GM12878 (cell line): ENCODE measurements at regions not wholly inside any gene's neighbourhood (a gene's known extent, or its start where the extent isn't known, plus 50 kb on each side); places are given as distances from the start of the nearest gene placed in this dataset.

ENCODE experiments used
- ATAC-seq: fragments of 200-7000 bp; cut with Tn5 transposase; 3 replicates; pipeline ENCODE4 v1.9.1; 2020; ENCODE audit warnings: mild to moderate bottlenecking, moderate library complexity
- BruUV-seq: library from RNA; stranded (reverse); fragments of 400-500 nt; replicated peaks from 2 replicates; lab custom pipeline; 2021; lab: Mats Ljungman, UMichigan
- CTCF ChIA-PET: fragments of 300-600 bp; sonication (Branson Sonifier 250); formaldehyde crosslinking; extraction: SDS; loops from one replicate; lab custom pipeline; 2021; ENCODE audit warnings: inconsistent platforms; lab: Yijun Ruan, JAX
- POLR2A ChIA-PET: fragments of 350-600 bp; formaldehyde crosslinking; extraction: SDS; loops from one replicate; lab custom pipeline; 2021; ENCODE audit warnings: inconsistent platforms; lab: Charles Lee
- RAD21 ChIA-PET: fragments of 300-600 bp; sonication (Branson Sonifier 250); formaldehyde crosslinking; loops from one replicate; lab custom pipeline; 2023; ENCODE audit warnings: antibody characterized with exemption; ENCODE audit not compliant: unreplicated experiment; lab: Charles Lee
- SMC1A ChIA-PET: fragments of 300-600 bp; sonication (Branson Sonifier 250); formaldehyde crosslinking; loops from one replicate; lab custom pipeline; 2023; ENCODE audit not compliant: unreplicated experiment, uncharacterized antibody; lab: Charles Lee
- DNase-seq: peaks from one replicate; pipeline ENCODE4 v3.0.0-alpha.2; 2011; ENCODE audit warnings: low read depth, low spot score
- FAIRE-seq: peaks from 3 replicates; lab custom pipeline; 2011; peaks lifted over from hg19 to GRCh38; lab: Jason Lieb, UNC
- H2AFZ ChIP-seq: 2 replicates; pipeline ENCODE4 v1.6.0; 2011; ENCODE audit warnings: low read depth, low read length, control low read depth; ENCODE audit not compliant: control insufficient read depth
- H3K27ac ChIP-seq: 2 replicates; pipeline ENCODE4 v1.5.1; 2011; ENCODE audit warnings: control low read depth; ENCODE audit not compliant: control insufficient read depth, insufficient read depth
- H3K27me3 ChIP-seq, 2 experiments: replicated peaks in 1 of 2; 2 replicates each; pipeline versions ENCODE4 v1.6.0 to v1.6.1; 2011; ENCODE audit warnings: low read length in 1 of 2; ENCODE audit not compliant: control insufficient read depth in 2 of 2, insufficient read depth in 2 of 2
- H3K36me3 ChIP-seq, 2 experiments: 2 replicates each; pipeline ENCODE4 v1.5.1; 2011; ENCODE audit warnings: low read length in 1 of 2; ENCODE audit not compliant: control insufficient read depth in 2 of 2, insufficient read depth in 2 of 2
- H3K4me1 ChIP-seq: 2 replicates; pipeline ENCODE4 v1.6.1; 2011; ENCODE audit warnings: mild to moderate bottlenecking, low read length, moderate library complexity, mixed read lengths; ENCODE audit not compliant: control insufficient read depth, insufficient read depth
- H3K4me2 ChIP-seq: 2 replicates; pipeline ENCODE4 v1.6.0; 2011; ENCODE audit warnings: control low read depth; ENCODE audit not compliant: control insufficient read depth, insufficient read depth
- H3K4me3 ChIP-seq: fragments of 200-600 bp; sonication (generic); 2 replicates; pipeline ENCODE4 v1.5.1; 2016
- H3K79me2 ChIP-seq: 2 replicates; pipeline ENCODE4 v1.6.0; 2011; ENCODE audit warnings: low read length; ENCODE audit not compliant: control insufficient read depth, insufficient read depth
- H3K9ac ChIP-seq: 2 replicates; pipeline ENCODE4 v1.8.0; 2011; ENCODE audit warnings: low read length, control low read depth, mixed read lengths; ENCODE audit not compliant: control insufficient read depth, insufficient read depth
- H3K9me3 ChIP-seq: replicated peaks from 3 replicates; pipeline ENCODE4 v1.5.1; 2011; ENCODE audit warnings: mild to moderate bottlenecking, low read length; ENCODE audit not compliant: control insufficient read depth, insufficient read depth
- H4K20me1 ChIP-seq: 2 replicates; pipeline ENCODE4 v1.6.0; 2011; ENCODE audit not compliant: control insufficient read depth, insufficient read depth
- EZH2 ChIP-seq: IDR thresholded peaks from 2 replicates; pipeline ENCODE4 v1.6.1; 2012; ENCODE audit warnings: low read depth, mild to moderate bottlenecking, control low read depth, inconsistent platforms, low read length, borderline replicate concordance; ENCODE audit not compliant: control insufficient read depth
- RBBP5 ChIP-seq: fragments of 200-600 bp; sonication (generic); conservative IDR thresholded peaks from 2 replicates; pipeline ENCODE4 v1.6.1; 2016
- STAT1 ChIP-seq: fragments of 450-650 bp; conservative IDR thresholded peaks from 2 replicates; pipeline ENCODE4 v1.6.1; 2014; ENCODE audit warnings: antibody characterized with exemption, mild to moderate bottlenecking
- TAF1 ChIP-seq: IDR thresholded peaks from 2 replicates; pipeline ENCODE4 v1.6.1; 2011; ENCODE audit warnings: mild to moderate bottlenecking, low read depth, low read length, borderline replicate concordance
- TCF7 ChIP-seq: IDR thresholded peaks from 2 replicates; pipeline ENCODE4 v1.6.1; 2014; ENCODE audit warnings: antibody characterized with exemption, borderline replicate concordance
- ZNF24 ChIP-seq: fragments of 450-650 bp; IDR thresholded peaks from 2 replicates; pipeline ENCODE4 v1.6.1; 2017; ENCODE audit warnings: antibody characterized with exemption, mild to moderate bottlenecking
- WGBS: methylation state at CpG from one replicate; pipeline ENCODE4 v1.1.6; 2016; ENCODE audit warnings: low lambda C conversion rate; ENCODE audit not compliant: insufficient replicate concordance, insufficient coverage; ENCODE audit errors: missing lambda C conversion rate; 5-methylcytosine and 5-hydroxymethylcytosine counted together
- in situ Hi-C: fragments of 300-500 bp; cut with MboI; formaldehyde crosslinking; loops from 9 replicates; pipeline ENCODE4 v1.14.3; 2018; ENCODE audit warnings: mixed read lengths
- intact Hi-C: fragments of 100-400 bp; cut with micrococcal nuclease; formaldehyde crosslinking; loops from one replicate; pipeline ENCODE4 v1.14.2; 2022; ENCODE audit not compliant: unreplicated experiment
- TF ChIP-seq, protein P1 (sequence below): fragments of 450-650 bp; IDR thresholded peaks from 2 replicates; pipeline ENCODE4 v1.6.1; 2017; ENCODE audit warnings: antibody characterized with exemption, mild to moderate bottlenecking, moderate library complexity
- TF ChIP-seq, protein P2 (sequence below): IDR thresholded peaks from 2 replicates; pipeline ENCODE4 v1.6.1; 2012; ENCODE audit warnings: low read depth, low read length, improper control_type of control experiment
- TF ChIP-seq, protein P3 (sequence below): fragments of 450-650 bp; IDR thresholded peaks from 2 replicates; pipeline ENCODE4 v1.6.1; 2017; ENCODE audit warnings: mild to moderate bottlenecking, moderate library complexity

DNA sequence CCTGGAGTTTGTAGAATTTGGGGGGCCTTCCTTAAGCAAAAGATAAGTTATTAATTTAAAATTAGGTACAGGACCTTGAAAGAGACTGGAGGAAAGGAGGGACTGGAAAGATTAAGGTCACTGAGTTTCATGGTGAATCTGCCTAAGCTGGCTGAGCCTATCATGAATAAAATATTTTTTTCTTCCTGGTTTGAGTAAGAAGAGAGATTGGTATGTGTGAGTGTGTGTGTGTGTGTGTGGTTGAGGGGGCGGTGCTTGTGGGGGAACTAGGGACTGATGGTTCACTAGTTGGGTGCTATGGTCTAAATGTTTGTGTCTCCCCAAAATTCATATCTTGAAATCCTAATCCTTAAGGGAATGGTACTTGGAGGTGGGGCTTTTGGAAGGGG lies 142.5 kb upstream of the PRKCQ start:
- Histone ChIP-seq H3K79me2 (no peaks in the 10 kb centered on the region), H3K27ac (no peak overlapping the region), H3K4me1 (no peaks in the 10 kb centered on the region), H2AFZ (no peak overlapping the region), H3K4me2 (no peak overlapping the region), H4K20me1 (no peaks in the 10 kb centered on the region), H3K4me3 (no peak overlapping the region), H3K9me3 (no peaks in the 10 kb centered on the region; the same call in 2 of the 3 replicates), H3K27me3 (no peaks in the 10 kb centered on the region), H3K9ac (no peak overlapping the region), H3K36me3 (no peaks in the 10 kb centered on the region)
- in situ Hi-C loops = no loop called here
- FAIRE-seq (no peak), ATAC-seq (no peak), DNase-seq (no peak)
- ChIA-PET RAD21 (no interaction called here), POLR2A (no interaction called here), CTCF (interaction anchor here (0.7 kb wide), 1 partner anchor 34 kb away, joined by 5 read pairs; no protein-coding TSS in a partner anchor), SMC1A (no interaction called here)
- no CpG with 5 or more reads among the region's 1 CpG for WGBS
- BruUV-seq = no TSS peak
- no peak for TF ChIP-seq TCF7
- TF ChIP-seq, protein P1, sequence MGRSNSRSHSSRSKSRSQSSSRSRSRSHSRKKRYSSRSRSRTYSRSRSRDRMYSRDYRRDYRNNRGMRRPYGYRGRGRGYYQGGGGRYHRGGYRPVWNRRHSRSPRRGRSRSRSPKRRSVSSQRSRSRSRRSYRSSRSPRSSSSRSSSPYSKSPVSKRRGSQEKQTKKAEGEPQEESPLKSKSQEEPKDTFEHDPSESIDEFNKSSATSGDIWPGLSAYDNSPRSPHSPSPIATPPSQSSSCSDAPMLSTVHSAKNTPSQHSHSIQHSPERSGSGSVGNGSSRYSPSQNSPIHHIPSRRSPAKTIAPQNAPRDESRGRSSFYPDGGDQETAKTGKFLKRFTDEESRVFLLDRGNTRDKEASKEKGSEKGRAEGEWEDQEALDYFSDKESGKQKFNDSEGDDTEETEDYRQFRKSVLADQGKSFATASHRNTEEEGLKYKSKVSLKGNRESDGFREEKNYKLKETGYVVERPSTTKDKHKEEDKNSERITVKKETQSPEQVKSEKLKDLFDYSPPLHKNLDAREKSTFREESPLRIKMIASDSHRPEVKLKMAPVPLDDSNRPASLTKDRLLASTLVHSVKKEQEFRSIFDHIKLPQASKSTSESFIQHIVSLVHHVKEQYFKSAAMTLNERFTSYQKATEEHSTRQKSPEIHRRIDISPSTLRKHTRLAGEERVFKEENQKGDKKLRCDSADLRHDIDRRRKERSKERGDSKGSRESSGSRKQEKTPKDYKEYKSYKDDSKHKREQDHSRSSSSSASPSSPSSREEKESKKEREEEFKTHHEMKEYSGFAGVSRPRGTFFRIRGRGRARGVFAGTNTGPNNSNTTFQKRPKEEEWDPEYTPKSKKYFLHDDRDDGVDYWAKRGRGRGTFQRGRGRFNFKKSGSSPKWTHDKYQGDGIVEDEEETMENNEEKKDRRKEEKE = no peak
- intact Hi-C loops = no loop called here

DNA sequence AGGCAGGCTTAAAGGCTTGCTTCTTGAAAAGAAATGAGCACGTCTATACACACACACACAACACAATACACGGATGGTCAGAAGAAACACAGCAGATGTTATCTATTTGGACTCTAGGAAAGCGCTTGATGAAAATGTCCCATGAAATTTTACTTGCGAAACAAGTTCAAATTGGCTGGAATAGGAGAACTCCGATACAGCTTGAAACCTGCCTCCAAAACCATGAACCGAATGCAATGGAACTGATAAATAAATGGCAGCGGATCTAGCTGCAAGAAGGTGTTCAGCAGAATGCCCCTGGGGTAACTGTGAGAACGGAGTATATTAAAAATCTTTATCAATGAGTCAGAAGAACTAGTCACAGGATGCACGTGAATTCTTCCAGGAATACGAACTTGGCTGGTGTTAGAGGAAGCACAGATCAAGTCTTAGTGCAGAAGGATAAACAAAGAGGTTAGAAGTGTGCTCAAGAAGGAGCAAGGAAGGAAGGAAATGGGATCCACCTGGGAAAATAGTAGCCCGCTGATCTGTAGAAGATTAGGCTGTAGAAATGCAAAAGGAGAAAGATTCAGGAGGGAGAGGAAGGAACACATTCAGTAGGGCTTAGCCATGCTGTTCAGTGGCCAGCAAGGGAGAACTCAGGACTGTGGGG lies 142.0 kb upstream of the PRKCQ start:
- no peaks in the 10 kb centered on the region for H3K79me2 ChIP-seq
- POLR2A ChIA-PET = no interaction called here
- ATAC-seq (no peak), DNase-seq (no peak), FAIRE-seq (no peak)
- BruUV-seq = no TSS peak
- no peak overlapping the region for H2AFZ ChIP-seq
- H3K4me3 ChIP-seq = no peak overlapping the region
- no peaks in the 10 kb centered on the region; the same call in 2 of the 3 replicates for H3K9me3 ChIP-seq
- no peaks in the 10 kb centered on the region for H3K36me3 ChIP-seq
- H3K4me2 ChIP-seq = no peak overlapping the region
- in situ Hi-C loops = no loop called here
- no peaks in the 10 kb centered on the region for H4K20me1 ChIP-seq
- H3K9ac ChIP-seq = no peak overlapping the region
- no peaks in the 10 kb centered on the region for H3K4me1 ChIP-seq
- CTCF ChIA-PET = interaction anchor here (0.7 kb wide), 1 partner anchor 34 kb away, joined by 5 read pairs; no protein-coding TSS in a partner anchor
- WGBS = 31% methylated on average over 11 of the region's 11 CpGs
- SMC1A ChIA-PET = no interaction called here
- RAD21 ChIA-PET = no interaction called here
- H3K27me3 ChIP-seq = no peaks in the 10 kb centered on the region
- no peak overlapping the region for H3K27ac ChIP-seq
- intact Hi-C loops = no loop called here
- no peak for TF ChIP-seq ZNF24
- no peak for TF ChIP-seq TAF1
- no peak for TF ChIP-seq RBBP5
- TF ChIP-seq EZH2 = no peak
- TF ChIP-seq, protein P2, sequence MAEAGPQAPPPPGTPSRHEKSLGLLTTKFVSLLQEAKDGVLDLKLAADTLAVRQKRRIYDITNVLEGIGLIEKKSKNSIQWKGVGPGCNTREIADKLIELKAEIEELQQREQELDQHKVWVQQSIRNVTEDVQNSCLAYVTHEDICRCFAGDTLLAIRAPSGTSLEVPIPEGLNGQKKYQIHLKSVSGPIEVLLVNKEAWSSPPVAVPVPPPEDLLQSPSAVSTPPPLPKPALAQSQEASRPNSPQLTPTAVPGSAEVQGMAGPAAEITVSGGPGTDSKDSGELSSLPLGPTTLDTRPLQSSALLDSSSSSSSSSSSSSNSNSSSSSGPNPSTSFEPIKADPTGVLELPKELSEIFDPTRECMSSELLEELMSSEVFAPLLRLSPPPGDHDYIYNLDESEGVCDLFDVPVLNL = no peak
- TF ChIP-seq STAT1 = no peak
- TF ChIP-seq, protein P3, sequence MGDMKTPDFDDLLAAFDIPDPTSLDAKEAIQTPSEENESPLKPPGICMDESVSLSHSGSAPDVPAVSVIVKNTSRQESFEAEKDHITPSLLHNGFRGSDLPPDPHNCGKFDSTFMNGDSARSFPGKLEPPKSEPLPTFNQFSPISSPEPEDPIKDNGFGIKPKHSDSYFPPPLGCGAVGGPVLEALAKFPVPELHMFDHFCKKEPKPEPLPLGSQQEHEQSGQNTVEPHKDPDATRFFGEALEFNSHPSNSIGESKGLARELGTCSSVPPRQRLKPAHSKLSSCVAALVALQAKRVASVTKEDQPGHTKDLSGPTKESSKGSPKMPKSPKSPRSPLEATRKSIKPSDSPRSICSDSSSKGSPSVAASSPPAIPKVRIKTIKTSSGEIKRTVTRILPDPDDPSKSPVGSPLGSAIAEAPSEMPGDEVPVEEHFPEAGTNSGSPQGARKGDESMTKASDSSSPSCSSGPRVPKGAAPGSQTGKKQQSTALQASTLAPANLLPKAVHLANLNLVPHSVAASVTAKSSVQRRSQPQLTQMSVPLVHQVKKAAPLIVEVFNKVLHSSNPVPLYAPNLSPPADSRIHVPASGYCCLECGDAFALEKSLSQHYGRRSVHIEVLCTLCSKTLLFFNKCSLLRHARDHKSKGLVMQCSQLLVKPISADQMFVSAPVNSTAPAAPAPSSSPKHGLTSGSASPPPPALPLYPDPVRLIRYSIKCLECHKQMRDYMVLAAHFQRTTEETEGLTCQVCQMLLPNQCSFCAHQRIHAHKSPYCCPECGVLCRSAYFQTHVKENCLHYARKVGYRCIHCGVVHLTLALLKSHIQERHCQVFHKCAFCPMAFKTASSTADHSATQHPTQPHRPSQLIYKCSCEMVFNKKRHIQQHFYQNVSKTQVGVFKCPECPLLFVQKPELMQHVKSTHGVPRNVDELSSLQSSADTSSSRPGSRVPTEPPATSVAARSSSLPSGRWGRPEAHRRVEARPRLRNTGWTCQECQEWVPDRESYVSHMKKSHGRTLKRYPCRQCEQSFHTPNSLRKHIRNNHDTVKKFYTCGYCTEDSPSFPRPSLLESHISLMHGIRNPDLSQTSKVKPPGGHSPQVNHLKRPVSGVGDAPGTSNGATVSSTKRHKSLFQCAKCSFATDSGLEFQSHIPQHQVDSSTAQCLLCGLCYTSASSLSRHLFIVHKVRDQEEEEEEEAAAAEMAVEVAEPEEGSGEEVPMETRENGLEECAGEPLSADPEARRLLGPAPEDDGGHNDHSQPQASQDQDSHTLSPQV = no peak
